ENCODE measurements at regions not wholly inside any gene's neighbourhood (a gene's known extent, or its start where the extent isn't known, plus 50 kb on each side); places are given as distances from the start of the nearest gene placed in this dataset.
"Not testable (repeated sequence)": the region's sequence is repeated elsewhere in the genome, so short reads cannot be mapped to it uniquely, and the experiment has no call there.

GRCh38 chr3:30443756-30444673 lies 162.4 kb upstream of the TGFBR2 start:
- Histone ChIP-seq H3K9me3 (ENCODE audit: control insufficient read depth in 5 of 5, low read length in 5 of 5) (no peaks in the 10 kb centered on the region), H3K27me3 (ENCODE audit: control insufficient read depth in 5 of 5, insufficient read depth in 4 of 5, low read length in 5 of 5) (no peaks in the 10 kb centered on the region), H3K9ac (ENCODE audit: low read length in 5 of 5) (no peak overlapping the region), H3K4me1 (ENCODE audit: control insufficient read depth in 5 of 5, insufficient read depth in 5 of 5, low read length in 5 of 5) (peaks cover 0 to 2% (median 0%) of the 10 kb centered on the region in 5 donors), H3K27ac (ENCODE audit: low read depth, low read length) (no peak overlapping the region), H3K36me3 (ENCODE audit: control insufficient read depth in 5 of 5, insufficient read depth in 5 of 5, low read length in 5 of 5) (no peaks in the 10 kb centered on the region), H3K4me3 (ENCODE audit: low read depth in 1 of 5, low read length in 5 of 5) (no peak overlapping the region)

GRCh38 chr3:30448450-30449289 lies 157.7 kb upstream of the TGFBR2 start:
- Histone ChIP-seq H3K27me3 (ENCODE audit: control insufficient read depth in 5 of 5, insufficient read depth in 4 of 5, low read length in 5 of 5) (no peaks in the 10 kb centered on the region), H3K4me1 (ENCODE audit: control insufficient read depth in 5 of 5, insufficient read depth in 5 of 5, low read length in 5 of 5) (peaks cover 0 to 2% (median 0%) of the 10 kb centered on the region in 5 donors), H3K27ac (ENCODE audit: low read depth, low read length) (no peak overlapping the region), H3K9ac (ENCODE audit: low read length in 5 of 5) (no peak overlapping the region), H3K36me3 (ENCODE audit: control insufficient read depth in 5 of 5, insufficient read depth in 5 of 5, low read length in 5 of 5) (no peaks in the 10 kb centered on the region), H3K4me3 (ENCODE audit: low read depth in 1 of 5, low read length in 5 of 5) (no peak overlapping the region), H3K9me3 (ENCODE audit: control insufficient read depth in 5 of 5, low read length in 5 of 5) (peaks cover 0 to 4% (median 0%) of the 10 kb centered on the region in 5 donors)

GRCh38 chr3:30449290-30449632 lies 157.1 kb upstream of the TGFBR2 start:
- peaks cover 0 to 3% (median 0%) of the 10 kb centered on the region in 5 donors for H3K4me1 ChIP-seq (ENCODE audit: control insufficient read depth in 5 of 5, insufficient read depth in 5 of 5, low read length in 5 of 5)
- no peaks in the 10 kb centered on the region for H3K36me3 ChIP-seq (ENCODE audit: control insufficient read depth in 5 of 5, insufficient read depth in 5 of 5, low read length in 5 of 5)

GRCh38 chr3:30452446-30452845 lies 154.0 kb upstream of the TGFBR2 start:
- Histone ChIP-seq H3K27ac (ENCODE audit: low read depth, low read length) (no peak overlapping the region), H3K9ac (ENCODE audit: low read length in 5 of 5) (no peak overlapping the region), H3K9me3 (ENCODE audit: control insufficient read depth in 5 of 5, low read length in 5 of 5) (peaks cover 0 to 4% (median 0%) of the 10 kb centered on the region in 5 donors), H3K4me1 (ENCODE audit: control insufficient read depth in 5 of 5, insufficient read depth in 5 of 5, low read length in 5 of 5) (peaks cover 0 to 20% (median 12%) of the 10 kb centered on the region in 5 donors), H3K27me3 (ENCODE audit: control insufficient read depth in 5 of 5, insufficient read depth in 4 of 5, low read length in 5 of 5) (no peaks in the 10 kb centered on the region), H3K4me3 (ENCODE audit: low read depth in 1 of 5, low read length in 5 of 5) (no peak overlapping the region), H3K36me3 (ENCODE audit: control insufficient read depth in 5 of 5, insufficient read depth in 5 of 5, low read length in 5 of 5) (no peaks in the 10 kb centered on the region)

More at GRCh38 chr3:30449290-30449632, 157.1 kb upstream of the TGFBR2 start:
- Histone ChIP-seq H3K4me3 (ENCODE audit: low read depth in 1 of 5, low read length in 5 of 5) (no peak overlapping the region), H3K9me3 (ENCODE audit: control insufficient read depth in 5 of 5, low read length in 5 of 5) (peaks cover 0 to 4% (median 0%) of the 10 kb centered on the region in 5 donors), H3K27me3 (ENCODE audit: control insufficient read depth in 5 of 5, insufficient read depth in 4 of 5, low read length in 5 of 5) (no peaks in the 10 kb centered on the region), H3K27ac (ENCODE audit: low read depth, low read length) (no peak overlapping the region), H3K9ac (ENCODE audit: low read length in 5 of 5) (no peak overlapping the region)

GRCh38 chr3:30453360-30454039 lies 152.9 kb upstream of the TGFBR2 start:
- no peak overlapping the region for H3K4me3 ChIP-seq (ENCODE audit: low read depth in 1 of 5, low read length in 5 of 5)
- H3K27ac ChIP-seq (ENCODE audit: low read depth, low read length) = no peak overlapping the region
- no peaks in the 10 kb centered on the region for H3K36me3 ChIP-seq (ENCODE audit: control insufficient read depth in 5 of 5, insufficient read depth in 5 of 5, low read length in 5 of 5)
- H3K27me3 ChIP-seq (ENCODE audit: control insufficient read depth in 5 of 5, insufficient read depth in 4 of 5, low read length in 5 of 5) = no peaks in the 10 kb centered on the region
- H3K4me1 ChIP-seq (ENCODE audit: control insufficient read depth in 5 of 5, insufficient read depth in 5 of 5, low read length in 5 of 5) = peaks cover 0 to 29% (median 13%) of the 10 kb centered on the region in 5 donors
- H3K9ac ChIP-seq (ENCODE audit: low read length in 5 of 5) = no peak overlapping the region
- H3K9me3 ChIP-seq (ENCODE audit: control insufficient read depth in 5 of 5, low read length in 5 of 5) = peaks cover 0 to 8% (median under 1%) of the 10 kb centered on the region in 5 donors

- Histone ChIP-seq H3K27ac (ENCODE audit: low read depth, low read length) (no peak overlapping the region), H3K36me3 (ENCODE audit: control insufficient read depth in 5 of 5, insufficient read depth in 5 of 5, low read length in 5 of 5) (no peaks in the 10 kb centered on the region), H3K4me1 (ENCODE audit: control insufficient read depth in 5 of 5, insufficient read depth in 5 of 5, low read length in 5 of 5) (peaks cover 0 to 37% (median 20%) of the 10 kb centered on the region in 5 donors), H3K9me3 (ENCODE audit: control insufficient read depth in 5 of 5, low read length in 5 of 5) (peaks cover 2 to 17% (median 11%) of the 10 kb centered on the region in 5 donors), H3K4me3 (ENCODE audit: low read depth in 1 of 5, low read length in 5 of 5) (no peak overlapping the region), H3K27me3 (ENCODE audit: control insufficient read depth in 5 of 5, insufficient read depth in 4 of 5, low read length in 5 of 5) (no peaks in the 10 kb centered on the region), H3K9ac (ENCODE audit: low read length in 5 of 5) (no peak overlapping the region)
Observed at GRCh38 chr3:30454636-30455035, 151.8 kb upstream of the TGFBR2 start.

- not testable (repeated sequence) for H3K4me3 ChIP-seq (ENCODE audit: low read depth in 1 of 5, low read length in 5 of 5); H3K27me3 ChIP-seq (ENCODE audit: control insufficient read depth in 5 of 5, insufficient read depth in 4 of 5, low read length in 5 of 5); H3K36me3 ChIP-seq (ENCODE audit: control insufficient read depth in 5 of 5, insufficient read depth in 5 of 5, low read length in 5 of 5)
- peaks cover 2 to 17% (median 13%) of the 10 kb centered on the region in 5 donors for H3K9me3 ChIP-seq (ENCODE audit: control insufficient read depth in 5 of 5, low read length in 5 of 5)
- H3K9ac ChIP-seq (ENCODE audit: low read length in 5 of 5) = peak overlapping the region in 2 of 5 donors; percentile 28 to 66
- peaks cover 0 to 37% (median 20%) of the 10 kb centered on the region in 5 donors for H3K4me1 ChIP-seq (ENCODE audit: control insufficient read depth in 5 of 5, insufficient read depth in 5 of 5, low read length in 5 of 5)
- peak overlapping the region; percentile 83 for H3K27ac ChIP-seq (ENCODE audit: low read depth, low read length)
Observed at GRCh38 chr3:30455112-30455511, 151.3 kb upstream of the TGFBR2 start.

- Histone ChIP-seq H3K9me3 (ENCODE audit: control insufficient read depth in 5 of 5, low read length in 5 of 5) (peaks cover 2 to 17% (median 13%) of the 10 kb centered on the region in 5 donors), H3K9ac (ENCODE audit: low read length in 5 of 5) (peak overlapping the region in 1 of 5 donors; percentile 75), H3K27ac (ENCODE audit: low read depth, low read length) (peak overlapping the region; percentile 83), H3K27me3 (ENCODE audit: control insufficient read depth in 5 of 5, insufficient read depth in 4 of 5, low read length in 5 of 5) (no peaks in the 10 kb centered on the region), H3K4me3 (ENCODE audit: low read depth in 1 of 5, low read length in 5 of 5) (no peak overlapping the region), H3K36me3 (ENCODE audit: control insufficient read depth in 5 of 5, insufficient read depth in 5 of 5, low read length in 5 of 5) (no peaks in the 10 kb centered on the region), H3K4me1 (ENCODE audit: control insufficient read depth in 5 of 5, insufficient read depth in 5 of 5, low read length in 5 of 5) (peaks cover 0 to 37% (median 20%) of the 10 kb centered on the region in 5 donors)
Observed at GRCh38 chr3:30455840-30456239, 150.6 kb upstream of the TGFBR2 start.

GRCh38 chr3:30456264-30456663 lies 150.1 kb upstream of the TGFBR2 start:
- H3K9me3 ChIP-seq (ENCODE audit: control insufficient read depth in 5 of 5, low read length in 5 of 5) = peaks cover 2 to 19% (median 13%) of the 10 kb centered on the region in 5 donors
- peak overlapping the region; percentile 83 for H3K27ac ChIP-seq (ENCODE audit: low read depth, low read length)
- no peaks in the 10 kb centered on the region for H3K36me3 ChIP-seq (ENCODE audit: control insufficient read depth in 5 of 5, insufficient read depth in 5 of 5, low read length in 5 of 5)
- H3K9ac ChIP-seq (ENCODE audit: low read length in 5 of 5) = peak overlapping the region in 2 of 5 donors; percentile 21 to 75
- H3K4me3 ChIP-seq (ENCODE audit: low read depth in 1 of 5, low read length in 5 of 5) = no peak overlapping the region
- peaks cover 0 to 37% (median 20%) of the 10 kb centered on the region in 5 donors for H3K4me1 ChIP-seq (ENCODE audit: control insufficient read depth in 5 of 5, insufficient read depth in 5 of 5, low read length in 5 of 5)
- no peaks in the 10 kb centered on the region for H3K27me3 ChIP-seq (ENCODE audit: control insufficient read depth in 5 of 5, insufficient read depth in 4 of 5, low read length in 5 of 5)
